ENCODE measurements at regions not wholly inside any gene's neighbourhood (a gene's known extent, or its start where the extent isn't known, plus 50 kb on each side); places are given as distances from the start of the nearest gene placed in this dataset.
"Not testable (repeated sequence)": the region's sequence is repeated elsewhere in the genome, so short reads cannot be mapped to it uniquely, and the experiment has no call there.

GRCh38 chr2:14047491-14047890 is 585.0 kb upstream of the LRATD1 start:
- DNase-seq = no peak

- DNase-seq = no peak
Measured at GRCh38 chr2:14051401-14051800, 581.1 kb upstream of the LRATD1 start.

- DNase-seq = no peak
Measured at GRCh38 chr2:14053105-14053504, 579.4 kb upstream of the LRATD1 start.

- no peak for DNase-seq
Measured at GRCh38 chr2:14064346-14064745, 568.2 kb upstream of the LRATD1 start.

GRCh38 chr2:14072338-14072737 is 560.2 kb upstream of the LRATD1 start:
- DNase-seq = no peak

- DNase-seq = no peak
Measured at GRCh38 chr2:14074691-14075090, 557.8 kb upstream of the LRATD1 start.

GRCh38 chr2:14079576-14079975 is 552.9 kb upstream of the LRATD1 start:
- no peak for DNase-seq

- no peak for DNase-seq
Measured at GRCh38 chr2:14081521-14081920, 551.0 kb upstream of the LRATD1 start.

GRCh38 chr2:14082640-14083039 is 549.9 kb upstream of the LRATD1 start:
- DNase-seq = no peak

GRCh38 chr2:14094592-14094991 is 537.9 kb upstream of the LRATD1 start:
- DNase-seq = no peak

- DNase-seq = not testable (repeated sequence)
Measured at GRCh38 chr2:14099101-14099500, 533.4 kb upstream of the LRATD1 start.

- DNase-seq = no peak
Measured at GRCh38 chr2:14114275-14114674, 518.2 kb upstream of the LRATD1 start.

- no peak for DNase-seq
Measured at GRCh38 chr2:14120376-14120775, 512.1 kb upstream of the LRATD1 start.

- DNase-seq = no peak
Measured at GRCh38 chr2:14123436-14124103, 508.9 kb upstream of the LRATD1 start.

- DNase-seq = peak; percentile 37
Measured at GRCh38 chr2:14125624-14126293, 506.8 kb upstream of the LRATD1 start.

GRCh38 chr2:14126846-14127245 is 505.7 kb upstream of the LRATD1 start:
- no peak for DNase-seq

GRCh38 chr2:14127765-14128164 is 504.8 kb upstream of the LRATD1 start:
- DNase-seq = no peak

- DNase-seq = no peak
Measured at GRCh38 chr2:14132386-14132785, 500.1 kb upstream of the LRATD1 start.

GRCh38 chr2:14134771-14135170 is 497.7 kb upstream of the LRATD1 start:
- no peak for DNase-seq

- DNase-seq = no peak
Measured at GRCh38 chr2:14136030-14136429, 496.5 kb upstream of the LRATD1 start.

- no peak for DNase-seq
Measured at GRCh38 chr2:14137643-14138042, 494.9 kb upstream of the LRATD1 start.

GRCh38 chr2:14140009-14140550 is 492.4 kb upstream of the LRATD1 start:
- no peak for DNase-seq

- DNase-seq = no peak
Measured at GRCh38 chr2:14143435-14143834, 489.1 kb upstream of the LRATD1 start.

- DNase-seq = no peak
Measured at GRCh38 chr2:14148216-14148615, 484.3 kb upstream of the LRATD1 start.

Data from muscle of arm (tissue), 1 donor.